ENCODE measurements at regions not wholly inside any gene's neighbourhood (a gene's known extent, or its start where the extent isn't known, plus 50 kb on each side); places are given as distances from the start of the nearest gene placed in this dataset.

DNA sequence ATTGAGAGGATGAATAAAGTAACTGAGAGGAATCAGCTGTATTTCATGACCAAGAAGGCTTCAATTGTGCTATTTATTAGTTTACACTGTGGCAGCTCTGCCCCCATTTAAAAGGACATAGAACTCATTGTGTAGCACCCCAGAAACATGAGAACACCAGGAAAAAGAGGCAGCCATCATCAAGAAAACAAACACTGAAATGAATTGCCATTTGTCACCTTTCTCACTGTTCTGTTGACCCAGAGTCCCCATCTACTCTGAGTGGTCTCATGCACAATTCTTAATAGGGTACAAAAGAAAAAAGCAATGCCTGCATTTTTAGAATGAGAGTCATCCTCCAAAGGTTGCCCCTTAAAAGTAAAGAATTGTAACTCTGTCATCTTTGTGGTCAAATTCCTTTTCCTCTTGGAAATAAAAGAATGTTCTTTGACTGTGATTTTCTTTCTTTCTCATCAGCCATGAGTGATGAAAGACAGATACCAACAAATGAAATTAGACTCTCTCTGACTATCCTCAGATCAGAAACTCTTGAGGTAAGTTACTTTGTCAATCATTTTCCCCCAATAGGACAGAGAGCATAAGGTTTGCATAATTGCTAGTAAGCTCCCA lies 1941.9 kb upstream of the PIK3C3 start:
- TF ChIP-seq, protein P1, sequence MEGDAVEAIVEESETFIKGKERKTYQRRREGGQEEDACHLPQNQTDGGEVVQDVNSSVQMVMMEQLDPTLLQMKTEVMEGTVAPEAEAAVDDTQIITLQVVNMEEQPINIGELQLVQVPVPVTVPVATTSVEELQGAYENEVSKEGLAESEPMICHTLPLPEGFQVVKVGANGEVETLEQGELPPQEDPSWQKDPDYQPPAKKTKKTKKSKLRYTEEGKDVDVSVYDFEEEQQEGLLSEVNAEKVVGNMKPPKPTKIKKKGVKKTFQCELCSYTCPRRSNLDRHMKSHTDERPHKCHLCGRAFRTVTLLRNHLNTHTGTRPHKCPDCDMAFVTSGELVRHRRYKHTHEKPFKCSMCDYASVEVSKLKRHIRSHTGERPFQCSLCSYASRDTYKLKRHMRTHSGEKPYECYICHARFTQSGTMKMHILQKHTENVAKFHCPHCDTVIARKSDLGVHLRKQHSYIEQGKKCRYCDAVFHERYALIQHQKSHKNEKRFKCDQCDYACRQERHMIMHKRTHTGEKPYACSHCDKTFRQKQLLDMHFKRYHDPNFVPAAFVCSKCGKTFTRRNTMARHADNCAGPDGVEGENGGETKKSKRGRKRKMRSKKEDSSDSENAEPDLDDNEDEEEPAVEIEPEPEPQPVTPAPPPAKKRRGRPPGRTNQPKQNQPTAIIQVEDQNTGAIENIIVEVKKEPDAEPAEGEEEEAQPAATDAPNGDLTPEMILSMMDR (IDR thresholded peaks at IDR 0.05): no peak
- TF ChIP-seq POLR2A (IDR thresholded peaks at IDR 0.05): no peak
